ENCODE measurements at regions not wholly inside any gene's neighbourhood (a gene's known extent, or its start where the extent isn't known, plus 50 kb on each side); places are given as distances from the start of the nearest gene placed in this dataset.

- intact Hi-C loops (cut with micrococcal nuclease): no loop called here
- H3K4me1 ChIP-seq: no peaks in the 10 kb centered on the region
Observed at GRCh38 chr13:46962281-46962941, 65.6 kb upstream of the HTR2A start.

GRCh38 chr13:46961719-46962118, 64.9 kb upstream of the HTR2A start:
- DNase-seq: no peak
- no peaks in the 10 kb centered on the region for H3K9me3 ChIP-seq (replicated peaks)
- TF ChIP-seq, protein P1, sequence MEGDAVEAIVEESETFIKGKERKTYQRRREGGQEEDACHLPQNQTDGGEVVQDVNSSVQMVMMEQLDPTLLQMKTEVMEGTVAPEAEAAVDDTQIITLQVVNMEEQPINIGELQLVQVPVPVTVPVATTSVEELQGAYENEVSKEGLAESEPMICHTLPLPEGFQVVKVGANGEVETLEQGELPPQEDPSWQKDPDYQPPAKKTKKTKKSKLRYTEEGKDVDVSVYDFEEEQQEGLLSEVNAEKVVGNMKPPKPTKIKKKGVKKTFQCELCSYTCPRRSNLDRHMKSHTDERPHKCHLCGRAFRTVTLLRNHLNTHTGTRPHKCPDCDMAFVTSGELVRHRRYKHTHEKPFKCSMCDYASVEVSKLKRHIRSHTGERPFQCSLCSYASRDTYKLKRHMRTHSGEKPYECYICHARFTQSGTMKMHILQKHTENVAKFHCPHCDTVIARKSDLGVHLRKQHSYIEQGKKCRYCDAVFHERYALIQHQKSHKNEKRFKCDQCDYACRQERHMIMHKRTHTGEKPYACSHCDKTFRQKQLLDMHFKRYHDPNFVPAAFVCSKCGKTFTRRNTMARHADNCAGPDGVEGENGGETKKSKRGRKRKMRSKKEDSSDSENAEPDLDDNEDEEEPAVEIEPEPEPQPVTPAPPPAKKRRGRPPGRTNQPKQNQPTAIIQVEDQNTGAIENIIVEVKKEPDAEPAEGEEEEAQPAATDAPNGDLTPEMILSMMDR (IDR thresholded peaks at IDR 0.05; ENCODE audit: borderline replicate concordance): no peak
- no peak overlapping the region for H3K4me3 ChIP-seq
- H3K4me1 ChIP-seq: no peaks in the 10 kb centered on the region
- H3K27ac ChIP-seq (replicated peaks): no peak overlapping the region
- H3K27me3 ChIP-seq (ENCODE audit: low read depth): no peaks in the 10 kb centered on the region
- no peaks in the 10 kb centered on the region for H3K36me3 ChIP-seq
- intact Hi-C loops (cut with micrococcal nuclease): no loop called here

More at GRCh38 chr13:46962281-46962941, 65.6 kb upstream of the HTR2A start:
- H3K9me3 ChIP-seq (replicated peaks): no peaks in the 10 kb centered on the region
- no peaks in the 10 kb centered on the region for H3K27me3 ChIP-seq (ENCODE audit: low read depth)
- TF ChIP-seq, protein P1 (IDR thresholded peaks at IDR 0.05; ENCODE audit: borderline replicate concordance): peak; percentile 16
- no peak overlapping the region for H3K4me3 ChIP-seq
- no peak overlapping the region for H3K27ac ChIP-seq (replicated peaks)
- DNase-seq: no peak
- no peaks in the 10 kb centered on the region for H3K36me3 ChIP-seq

DNA sequence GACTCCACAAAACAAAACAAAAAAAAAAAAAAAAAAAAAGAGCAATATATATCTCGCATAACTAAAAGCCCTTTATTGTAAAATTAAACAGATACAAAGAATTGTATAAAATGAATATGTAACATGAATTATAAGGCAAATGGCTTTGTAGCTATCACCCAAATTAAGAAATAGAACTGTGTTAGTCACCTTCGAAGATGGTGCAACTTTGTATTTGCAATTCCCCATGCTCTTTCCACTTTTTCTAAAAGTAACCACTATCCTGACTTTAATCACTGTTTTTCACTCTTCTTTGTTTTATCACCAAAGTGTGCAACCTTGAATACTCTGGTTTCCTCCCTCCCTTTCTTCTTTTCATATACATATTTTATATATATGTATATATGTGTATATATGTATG, 57.1 kb upstream of the HTR2A start:
- Histone ChIP-seq H3K27ac (replicated peaks) (no peak overlapping the region), H3K4me3 (no peak overlapping the region), H3K36me3 (no peaks in the 10 kb centered on the region), H3K9me3 (replicated peaks) (no peaks in the 10 kb centered on the region), H3K4me1 (no peaks in the 10 kb centered on the region), H3K27me3 (ENCODE audit: low read depth) (no peaks in the 10 kb centered on the region)
- TF ChIP-seq, protein P1 (IDR thresholded peaks at IDR 0.05; ENCODE audit: borderline replicate concordance): no peak
- intact Hi-C loops (cut with micrococcal nuclease): no loop called here
- no peak for DNase-seq

DNA sequence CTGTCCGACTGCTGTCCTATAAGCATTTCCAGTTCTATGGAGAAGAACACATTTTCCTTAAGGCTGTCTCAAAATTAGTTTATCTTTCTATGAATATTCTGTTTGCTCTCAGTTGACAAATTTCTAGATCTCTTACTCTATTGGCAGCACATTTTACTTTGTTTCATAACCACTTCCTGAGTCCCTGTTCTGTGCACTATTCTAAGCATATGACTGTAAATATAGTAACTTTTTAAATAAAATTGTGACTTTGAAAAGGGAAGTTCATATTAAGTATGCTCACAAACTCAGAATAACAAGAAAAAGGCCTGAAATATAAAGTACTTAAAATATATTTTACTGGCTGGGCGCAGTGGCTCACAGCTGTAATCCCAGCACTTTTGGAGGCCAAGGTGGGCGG, 56.5 kb upstream of the HTR2A start:
- intact Hi-C loops (cut with micrococcal nuclease): no loop called here
- DNase-seq: no peak
- no peaks in the 10 kb centered on the region for H3K9me3 ChIP-seq (replicated peaks)
- no peaks in the 10 kb centered on the region for H3K36me3 ChIP-seq
- no peak overlapping the region for H3K27ac ChIP-seq (replicated peaks)
- no peak overlapping the region for H3K4me3 ChIP-seq
- H3K27me3 ChIP-seq (ENCODE audit: low read depth): no peaks in the 10 kb centered on the region
- TF ChIP-seq, protein P1 (IDR thresholded peaks at IDR 0.05; ENCODE audit: borderline replicate concordance): no peak
- no peaks in the 10 kb centered on the region for H3K4me1 ChIP-seq

GRCh38 chr13:46951516-46951915, 54.7 kb upstream of the HTR2A start:
- Histone ChIP-seq H3K27ac (replicated peaks) (no peak overlapping the region), H3K4me1 (no peaks in the 10 kb centered on the region), H3K27me3 (ENCODE audit: low read depth) (no peaks in the 10 kb centered on the region), H3K36me3 (no peaks in the 10 kb centered on the region), H3K9me3 (replicated peaks) (no peaks in the 10 kb centered on the region), H3K4me3 (no peak overlapping the region)
- DNase-seq: no peak
- TF ChIP-seq, protein P1 (IDR thresholded peaks at IDR 0.05; ENCODE audit: borderline replicate concordance): no peak
- intact Hi-C loops (cut with micrococcal nuclease): no loop called here

Data from left ventricle myocardium inferior (tissue), 1 donor.